ENCODE measurements at regions not wholly inside any gene's neighbourhood (a gene's known extent, or its start where the extent isn't known, plus 50 kb on each side); places are given as distances from the start of the nearest gene placed in this dataset.

GRCh38 chr6:14664621-14665315, 547.2 kb downstream of the CD83 start:
- no peak for TF ChIP-seq CTCF (IDR thresholded peaks at IDR 0.05; ENCODE audit: low read depth, low read length, poor library complexity, severe bottlenecking)
- no peak for TF ChIP-seq EZH2phosphoT487 (IDR thresholded peaks at IDR 0.05; ENCODE audit: borderline replicate concordance, low read length)
